GM19395 (cell line): ENCODE measurements at regions not wholly inside any gene's neighbourhood (a gene's known extent, or its start where the extent isn't known, plus 50 kb on each side); places are given as distances from the start of the nearest gene placed in this dataset.

ENCODE experiments used
- ATAC-seq: cut with Tn5 transposase; IDR thresholded peaks from one replicate; pipeline ENCODE4 v1.9.1; 2021; ENCODE audit warnings: mild to moderate bottlenecking, moderate library complexity; ENCODE audit not compliant: unreplicated experiment

GRCh38 chr10:123480845-123481244 lies 185.3 kb upstream of the GPR26 start:
- ATAC-seq: no peak

GRCh38 chr10:123484722-123485121 lies 181.4 kb upstream of the GPR26 start:
- no peak for ATAC-seq

- no peak for ATAC-seq
These were observed 180.7 kb upstream of the GPR26 start for GRCh38 chr10:123485341-123485960.

- no peak for ATAC-seq
These were observed 177.7 kb upstream of the GPR26 start for GRCh38 chr10:123488436-123488835.

GRCh38 chr10:123491364-123491763 lies 174.8 kb upstream of the GPR26 start:
- no peak for ATAC-seq

GRCh38 chr10:123492016-123492415 lies 174.1 kb upstream of the GPR26 start:
- no peak for ATAC-seq

GRCh38 chr10:123494301-123494808 lies 171.8 kb upstream of the GPR26 start:
- no peak for ATAC-seq

GRCh38 chr10:123496375-123496774 lies 169.8 kb upstream of the GPR26 start:
- no peak for ATAC-seq

- ATAC-seq: no peak
These were observed 169.0 kb upstream of the GPR26 start for GRCh38 chr10:123496996-123497660.

GRCh38 chr10:123500110-123500509 lies 166.0 kb upstream of the GPR26 start:
- ATAC-seq: no peak

- no peak for ATAC-seq
These were observed 165.0 kb upstream of the GPR26 start for GRCh38 chr10:123501148-123501547.

GRCh38 chr10:123502983-123503382 lies 163.2 kb upstream of the GPR26 start:
- ATAC-seq: no peak

- no peak for ATAC-seq
These were observed 159.7 kb upstream of the GPR26 start for GRCh38 chr10:123506455-123506854.

- ATAC-seq: no peak
These were observed 158.9 kb upstream of the GPR26 start for GRCh38 chr10:123507298-123507697.

- no peak for ATAC-seq
These were observed 156.8 kb upstream of the GPR26 start for GRCh38 chr10:123509338-123509737.

- no peak for ATAC-seq
These were observed 153.0 kb upstream of the GPR26 start for GRCh38 chr10:123512901-123513775.

GRCh38 chr10:123513870-123514269 lies 152.3 kb upstream of the GPR26 start:
- no peak for ATAC-seq

GRCh38 chr10:123514996-123515395 lies 151.2 kb upstream of the GPR26 start:
- no peak for ATAC-seq

- ATAC-seq: no peak
These were observed 150.5 kb upstream of the GPR26 start for GRCh38 chr10:123515661-123516060.

GRCh38 chr10:123516291-123516690 lies 149.9 kb upstream of the GPR26 start:
- no peak for ATAC-seq

- no peak for ATAC-seq
These were observed 148.7 kb upstream of the GPR26 start for GRCh38 chr10:123517426-123517825.

- no peak for ATAC-seq
These were observed 148.3 kb upstream of the GPR26 start for GRCh38 chr10:123517901-123518300.
